Transverse colon (tissue), 3 donors: ENCODE measurements at regions not wholly inside any gene's neighbourhood (a gene's known extent, or its start where the extent isn't known, plus 50 kb on each side); places are given as distances from the start of the nearest gene placed in this dataset.

Experiments used
- CTCF ChIP-seq, 5 experiments: fragments of 200-600 bp in 3 of 5; fragments of 450-650 bp in 2 of 5; sonication (generic) in 3 of 5; IDR thresholded peaks; 1 replicate in 2 of 5; 2 replicates in 3 of 5; pipeline ENCODE4 v1.5.1; 2016 to 2017; ENCODE audit warnings: antibody characterized with exemption in 5 of 5, inconsistent platforms in 3 of 5, mild to moderate bottlenecking in 2 of 5, moderate library complexity in 1 of 5
- EP300 ChIP-seq: sonication (generic); formaldehyde crosslinking; IDR thresholded peaks from one replicate; pipeline ENCODE4 v1.6.1; 2017; ENCODE audit warnings: antibody characterized with exemption, low read depth
- POLR2A ChIP-seq: fragments of 450-650 bp; IDR thresholded peaks from one replicate; pipeline ENCODE4 v1.6.1; 2016; ENCODE audit warnings: antibody characterized with exemption, mild to moderate bottlenecking, moderate library complexity

- no peak for TF ChIP-seq POLR2A
- no peak for TF ChIP-seq EP300
- no peak for TF ChIP-seq CTCF (IDR thresholded peaks at IDR 0.05)
Measured at GRCh38 chr12:60468546-60468945, 872.7 kb downstream of the SLC16A7 start.
